ENCODE measurements at regions not wholly inside any gene's neighbourhood (a gene's known extent, or its start where the extent isn't known, plus 50 kb on each side); places are given as distances from the start of the nearest gene placed in this dataset.

GRCh38 chr18:25005541-25006403 is 346.2 kb downstream of the ZNF521 start:
- TF ChIP-seq POLR2AphosphoS5 (IDR thresholded peaks at IDR 0.05) (no peak), POLR2A (IDR thresholded peaks at IDR 0.05) (no peak), CTCF (IDR thresholded peaks at IDR 0.05) (no peak)
